Thyroid gland (tissue), 4 donors: ENCODE measurements at regions not wholly inside any gene's neighbourhood (a gene's known extent, or its start where the extent isn't known, plus 50 kb on each side); places are given as distances from the start of the nearest gene placed in this dataset.

Experiments used
- DNase-seq, 2 donors: peaks; one replicate each; pipeline ENCODE4 v3.0.0-alpha.2; 2019
- H3K27ac ChIP-seq, 3 donors: fragments of 200-600 bp; sonication (generic); 1 replicate in 2 of 3; 2 replicates in 1 of 3; pipeline ENCODE4 v1.5.1; 2016 to 2019; ENCODE audit warnings: mild to moderate bottlenecking in 1 of 3, moderate library complexity in 1 of 3
- H3K27me3 ChIP-seq: fragments of 200-600 bp; sonication (generic); one replicate; pipeline ENCODE4 v1.5.1; 2019
- H3K36me3 ChIP-seq, 2 donors: fragments of 200-600 bp; sonication (generic); one replicate each; pipeline ENCODE4 v1.5.1; 2016 to 2019
- H3K4me1 ChIP-seq, 2 donors: fragments of 200-600 bp; sonication (generic); one replicate each; pipeline ENCODE4 v1.5.1; 2017 to 2019
- H3K4me3 ChIP-seq, 3 donors: fragments of 200-600 bp; sonication (generic); replicated peaks in 1 of 3; 1 replicate in 2 of 3; 2 replicates in 1 of 3; pipeline ENCODE4 v1.5.1; 2016; ENCODE audit warnings: mild to moderate bottlenecking in 1 of 3
- H3K9me3 ChIP-seq: fragments of 200-600 bp; sonication (generic); one replicate; pipeline ENCODE4 v1.5.1; 2017
- POLR2A ChIP-seq, 2 donors: fragments of 450-650 bp; IDR thresholded peaks; one replicate each; pipeline ENCODE4 v1.6.1; 2017; ENCODE audit warnings: antibody characterized with exemption in 2 of 2, mild to moderate bottlenecking in 2 of 2, moderate library complexity in 1 of 2
- WGBS, 2 donors: methylation state at CpG; one replicate each; pipeline ENCODE4 v1.1.5; 2017; 5-methylcytosine and 5-hydroxymethylcytosine counted together
- intact Hi-C: fragments of 100-400 bp; cut with DNase I; formaldehyde crosslinking; loops from one replicate; pipeline ENCODE4 v1.15.1; 2023
- TF ChIP-seq, protein P1 (sequence below), 6 experiments: fragments of 200-600 bp in 3 of 6; fragments of 450-650 bp in 3 of 6; sonication (generic) in 3 of 6; IDR thresholded peaks; one replicate each; pipeline ENCODE4 v1.5.1; 2016 to 2019; ENCODE audit warnings: antibody characterized with exemption in 6 of 6, mild to moderate bottlenecking in 2 of 6, inconsistent platforms in 1 of 6, moderate library complexity in 1 of 6

GRCh38 chr21:43329711-43330269 is 97.1 kb downstream of the SIK1 start:
- peaks cover 20 to 28% of the 10 kb centered on the region in 2 donors for H3K4me1 ChIP-seq
- H3K4me3 ChIP-seq: no peak overlapping the region
- intact Hi-C loops: no loop called here
- no peak overlapping the region for H3K27ac ChIP-seq
- no peaks in the 10 kb centered on the region for H3K27me3 ChIP-seq
- 82 to 86% methylated on average over 14 to 18 of the region's 18 CpGs for WGBS, 2 donors
- no peaks in the 10 kb centered on the region for H3K36me3 ChIP-seq
- no peak for DNase-seq
- no peaks in the 10 kb centered on the region for H3K9me3 ChIP-seq
- TF ChIP-seq, protein P1, sequence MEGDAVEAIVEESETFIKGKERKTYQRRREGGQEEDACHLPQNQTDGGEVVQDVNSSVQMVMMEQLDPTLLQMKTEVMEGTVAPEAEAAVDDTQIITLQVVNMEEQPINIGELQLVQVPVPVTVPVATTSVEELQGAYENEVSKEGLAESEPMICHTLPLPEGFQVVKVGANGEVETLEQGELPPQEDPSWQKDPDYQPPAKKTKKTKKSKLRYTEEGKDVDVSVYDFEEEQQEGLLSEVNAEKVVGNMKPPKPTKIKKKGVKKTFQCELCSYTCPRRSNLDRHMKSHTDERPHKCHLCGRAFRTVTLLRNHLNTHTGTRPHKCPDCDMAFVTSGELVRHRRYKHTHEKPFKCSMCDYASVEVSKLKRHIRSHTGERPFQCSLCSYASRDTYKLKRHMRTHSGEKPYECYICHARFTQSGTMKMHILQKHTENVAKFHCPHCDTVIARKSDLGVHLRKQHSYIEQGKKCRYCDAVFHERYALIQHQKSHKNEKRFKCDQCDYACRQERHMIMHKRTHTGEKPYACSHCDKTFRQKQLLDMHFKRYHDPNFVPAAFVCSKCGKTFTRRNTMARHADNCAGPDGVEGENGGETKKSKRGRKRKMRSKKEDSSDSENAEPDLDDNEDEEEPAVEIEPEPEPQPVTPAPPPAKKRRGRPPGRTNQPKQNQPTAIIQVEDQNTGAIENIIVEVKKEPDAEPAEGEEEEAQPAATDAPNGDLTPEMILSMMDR (IDR thresholded peaks at IDR 0.05): no peak
- TF ChIP-seq POLR2A (IDR thresholded peaks at IDR 0.05): no peak

DNA sequence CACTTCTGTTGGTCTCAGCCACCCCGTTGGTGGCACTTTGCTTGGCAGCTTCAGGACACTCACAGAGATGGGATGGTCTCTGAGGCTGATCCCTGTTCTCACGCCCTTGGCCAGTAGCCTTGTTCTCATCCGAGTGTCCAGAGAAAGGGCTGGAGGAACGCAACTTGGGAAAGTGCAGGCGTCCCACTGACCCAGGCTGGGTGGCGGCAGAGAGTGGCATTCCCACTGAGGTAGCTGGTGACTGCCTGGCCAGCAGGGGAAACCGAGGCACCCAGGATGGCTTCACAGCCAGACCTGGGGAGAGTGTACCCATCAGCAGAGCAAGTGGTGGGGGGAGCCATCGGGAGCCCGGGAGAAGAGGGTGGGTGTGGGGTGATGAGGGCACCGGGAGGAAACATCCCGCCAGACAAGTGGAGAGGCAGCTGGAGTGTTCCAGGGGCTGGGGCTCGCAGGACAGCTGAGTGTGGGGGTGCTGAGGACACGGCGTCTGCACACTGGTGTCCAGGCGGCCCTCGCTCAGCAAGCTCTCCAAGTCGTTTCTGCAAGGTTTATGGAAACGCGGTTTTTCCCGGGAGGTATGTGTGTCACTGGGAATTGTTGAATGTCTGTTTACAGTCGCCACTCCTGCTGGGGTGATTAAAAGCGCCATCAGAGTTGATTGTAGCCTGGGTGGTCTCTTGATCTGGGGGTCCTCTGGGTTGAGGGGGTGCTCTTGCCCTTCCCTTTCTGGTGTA is 97.8 kb downstream of the SIK1 start:
- no peaks in the 10 kb centered on the region for H3K36me3 ChIP-seq
- WGBS, 2 donors: 66 to 75% methylated on average over 21 to 22 of the region's 22 CpGs
- no peaks in the 10 kb centered on the region for H3K9me3 ChIP-seq
- TF ChIP-seq, protein P1 (IDR thresholded peaks at IDR 0.05): no peak
- TF ChIP-seq POLR2A (IDR thresholded peaks at IDR 0.05): no peak
- H3K4me3 ChIP-seq: no peak overlapping the region
- no peak for DNase-seq
- no peaks in the 10 kb centered on the region for H3K27me3 ChIP-seq
- intact Hi-C loops: no loop called here
- H3K4me1 ChIP-seq: peaks cover 20 to 31% of the 10 kb centered on the region in 2 donors
- no peak overlapping the region for H3K27ac ChIP-seq

GRCh38 chr21:43328185-43328957 is 98.6 kb downstream of the SIK1 start:
- WGBS, 2 donors: 80 to 93% methylated on average over 12 to 13 of the region's 13 CpGs
- no peaks in the 10 kb centered on the region for H3K9me3 ChIP-seq
- no peak for TF ChIP-seq POLR2A (IDR thresholded peaks at IDR 0.05)
- TF ChIP-seq, protein P1 (IDR thresholded peaks at IDR 0.05): no peak
- DNase-seq: no peak
- no peaks in the 10 kb centered on the region for H3K36me3 ChIP-seq
- peaks cover 21 to 31% of the 10 kb centered on the region in 2 donors for H3K4me1 ChIP-seq
- no peaks in the 10 kb centered on the region for H3K27me3 ChIP-seq
- intact Hi-C loops: no loop called here
- no peak overlapping the region for H3K4me3 ChIP-seq
- no peak overlapping the region for H3K27ac ChIP-seq

- WGBS, 2 donors: 74 to 79% methylated on average over 11 of the region's 11 CpGs
- H3K9me3 ChIP-seq: no peaks in the 10 kb centered on the region
- DNase-seq: no peak
- H3K4me3 ChIP-seq: no peak overlapping the region
- peaks cover 14 to 23% of the 10 kb centered on the region in 2 donors for H3K4me1 ChIP-seq
- no peak overlapping the region for H3K27ac ChIP-seq
- H3K27me3 ChIP-seq: no peaks in the 10 kb centered on the region
- TF ChIP-seq, protein P1 (IDR thresholded peaks at IDR 0.05): no peak
- TF ChIP-seq POLR2A (IDR thresholded peaks at IDR 0.05): no peak
- intact Hi-C loops: no loop called here
- H3K36me3 ChIP-seq: no peaks in the 10 kb centered on the region
Measured at GRCh38 chr21:43325968-43326715, 100.8 kb downstream of the SIK1 start.
